K562 (cell line): ENCODE measurements at regions not wholly inside any gene's neighbourhood (a gene's known extent, or its start where the extent isn't known, plus 50 kb on each side); places are given as distances from the start of the nearest gene placed in this dataset.

ENCODE experiments used
- ATAC-seq: fragments of 200-7000 bp; cut with Tn5 transposase; 3 replicates; pipeline ENCODE4 v1.9.1; 2020; ENCODE audit warnings: moderate library complexity
- BruUV-seq: library from RNA; stranded (reverse); fragments of 400-500 nt; replicated peaks from 2 replicates; lab custom pipeline; 2021; lab: Mats Ljungman, UMichigan
- CTCF ChIA-PET: fragments of 300-600 bp; formaldehyde crosslinking; extraction: SDS; loops from one replicate; lab custom pipeline; 2021; ENCODE audit warnings: low intra/inter-chr PET ratio; lab: Yijun Ruan, JAX
- POLR2A ChIA-PET: fragments of 300-600, 350-650 bp; sonication (Branson Sonifier 250); formaldehyde crosslinking; extraction: SDS; loops from one replicate; lab custom pipeline; 2021; ENCODE audit warnings: antibody characterized with exemption, inconsistent platforms; lab: Yijun Ruan, JAX
- DNase-seq, 4 experiments: peaks; one replicate each; pipeline versions ENCODE4 v3.0.0 to v3.0.0-alpha.2; 2011 to 2018; ENCODE audit warnings: low spot score in 3 of 4, mixed read lengths in 3 of 4; ENCODE audit errors: extremely low read depth in 1 of 4
- FAIRE-seq: peaks from 2 replicates; lab custom pipeline; 2011; peaks lifted over from hg19 to GRCh38; lab: Jason Lieb, UNC
- H2AFZ ChIP-seq: 2 replicates; pipeline ENCODE4 v1.6.0; 2011; ENCODE audit warnings: low read depth, low read length, control low read depth, inconsistent platforms
- H3K27ac ChIP-seq: fragments of 200-600 bp; 3 replicates; pipeline ENCODE4 v1.8.0; 2011; ENCODE audit warnings: low read depth, mild to moderate bottlenecking, control low read depth, inconsistent platforms, low read length, moderate library complexity, mixed read lengths; ENCODE audit errors: extremely low read depth
- H3K27me3 ChIP-seq, 2 experiments: fragments of 300-600 bp in 1 of 2; 2 replicates in 1 of 2; 3 replicates in 1 of 2; pipeline versions ENCODE4 v1.6.0 to v1.8.0; 2011; ENCODE audit warnings: inconsistent platforms in 2 of 2, low read length in 2 of 2, mild to moderate bottlenecking in 1 of 2, mixed read lengths in 1 of 2, moderate library complexity in 1 of 2; ENCODE audit not compliant: control insufficient read depth in 2 of 2, insufficient read depth in 2 of 2
- H3K36me3 ChIP-seq: fragments of 300-600 bp; 3 replicates; pipeline ENCODE4 v1.8.0; 2011; ENCODE audit warnings: mild to moderate bottlenecking, low read length, inconsistent platforms; ENCODE audit not compliant: control insufficient read depth, insufficient read depth
- H3K4me1 ChIP-seq, 2 experiments: fragments of 200-600 bp in 1 of 2; replicated peaks in 1 of 2; 2 replicates in 1 of 2; 3 replicates in 1 of 2; pipeline versions ENCODE4 v1.5.1 to v1.8.0; 2011; ENCODE audit warnings: inconsistent platforms in 2 of 2, low read length in 2 of 2, mild to moderate bottlenecking in 1 of 2, mixed read lengths in 1 of 2, moderate library complexity in 1 of 2; ENCODE audit not compliant: control insufficient read depth in 2 of 2, insufficient read depth in 2 of 2
- H3K4me2 ChIP-seq: 2 replicates; pipeline ENCODE4 v1.6.1; 2011; ENCODE audit warnings: low read length, control low read depth, inconsistent platforms, mixed read lengths; ENCODE audit not compliant: insufficient read depth
- H3K4me3 ChIP-seq: fragments of 200-600 bp; sonication (generic), shearing (Covaris generic); 2 replicates; pipeline ENCODE4 v1.5.1; 2016; ENCODE audit warnings: control low read depth, inconsistent platforms
- H3K79me2 ChIP-seq: fragments of 200-600 bp; 3 replicates; pipeline ENCODE4 v1.8.0; 2011; ENCODE audit warnings: low read length, inconsistent platforms; ENCODE audit not compliant: control insufficient read depth, insufficient read depth
- H3K9ac ChIP-seq, 2 experiments: 2 replicates each; pipeline versions ENCODE4 v1.6.0 to v1.6.1; 2011; ENCODE audit warnings: low read depth in 2 of 2, low read length in 2 of 2, control low read depth in 1 of 2, inconsistent platforms in 1 of 2, mild to moderate bottlenecking in 1 of 2, mixed read lengths in 1 of 2; ENCODE audit not compliant: insufficient read depth in 1 of 2
- H3K9me1 ChIP-seq: one replicate; pipeline ENCODE4 v1.6.0; 2011; ENCODE audit warnings: inconsistent platforms, mild to moderate bottlenecking, low read length, moderate library complexity; ENCODE audit not compliant: control insufficient read depth, insufficient read depth
- H3K9me3 ChIP-seq: replicated peaks from 2 replicates; pipeline ENCODE4 v1.5.1; 2011; ENCODE audit warnings: low read depth, low read length, inconsistent platforms; ENCODE audit not compliant: control insufficient read depth, insufficient read depth
- H4K20me1 ChIP-seq: replicated peaks from 2 replicates; pipeline ENCODE4 v1.6.1; 2011; ENCODE audit warnings: low read length, inconsistent platforms, mixed read lengths; ENCODE audit not compliant: control insufficient read depth, insufficient read depth
- BCL6 ChIP-seq: fragments of 250-450 bp; sonication (Bioruptor Pico); IDR thresholded peaks from 2 replicates; pipeline ENCODE4 v1.4.0; 2020
- HMBOX1 ChIP-seq: sonication (generic); IDR thresholded peaks from 2 replicates; pipeline ENCODE4 v1.6.1; 2016
- PKNOX1 ChIP-seq: fragments of 450-650 bp; IDR thresholded peaks from 2 replicates; pipeline ENCODE4 v1.6.1; 2016
- SPI1 ChIP-seq: IDR thresholded peaks from 2 replicates; pipeline ENCODE4 v1.6.1; 2011; ENCODE audit warnings: low read depth, low read length, control low read depth, borderline replicate concordance
- WGBS: fragments of 100-300 bp; shearing (Covaris generic); methylation state at CpG from one replicate; pipeline ENCODE4 v1.1.6; 2016; ENCODE audit warnings: low coverage, mixed read lengths; ENCODE audit not compliant: insufficient coverage; ENCODE audit errors: missing lambda C conversion rate; 5-methylcytosine and 5-hydroxymethylcytosine counted together
- in situ Hi-C: fragments of 300-500 bp; cut with MboI; formaldehyde crosslinking; loops from 4 replicates; pipeline ENCODE4 v1.15.0; 2018; ENCODE audit warnings: inconsistent platforms, mixed read lengths
- intact Hi-C: fragments of 100-400 bp; cut with micrococcal nuclease; formaldehyde crosslinking; loops from 2 replicates; pipeline ENCODE4 v1.14.2; 2022

GRCh38 chr3:177426878-177427495 lies 229.7 kb upstream of the TBL1XR1 start:
- Histone ChIP-seq H3K4me1 (peaks cover 0 to 22% of the 10 kb centered on the region in 2 experiments; a peak in 3 of 5 replicates), H3K9me1 (no peaks in the 10 kb centered on the region), H3K27me3 (no peaks in the 10 kb centered on the region), H4K20me1 (no peaks in the 10 kb centered on the region), H3K27ac (0 out of 3 replicates have a peak overlapping the region, but pooled peaks have one; percentile 7), H3K4me2 (no peak overlapping the region; the same call in 1 of the 2 replicates), H3K4me3 (no peak overlapping the region), H3K9ac (peak overlapping the region in 1 of 2 experiments; percentile 2; a peak in 1 of 4 replicates), H3K36me3 (no peaks in the 10 kb centered on the region), H2AFZ (peak overlapping the region; percentile 56), H3K79me2 (no peaks in the 10 kb centered on the region), H3K9me3 (no peaks in the 10 kb centered on the region)
- ATAC-seq (peak; percentile 43), FAIRE-seq (peak; percentile 44), DNase-seq (peak in 1 of 4 experiments; percentile 21)
- WGBS: 31% methylated on average over 7 of the region's 7 CpGs
- POLR2A ChIA-PET: interaction anchor here (1.0 kb wide), 1 partner anchor 21 kb away, joined by 3 read pairs; no protein-coding TSS in a partner anchor
- CTCF ChIA-PET: no interaction called here
- TF ChIP-seq PKNOX1: 0 out of 2 replicates have a peak, but pooled peaks have one; percentile 22
- no peak for TF ChIP-seq BCL6
- TF ChIP-seq SPI1: peak; percentile 23; the same call in 1 of the 2 replicates
- 0 out of 2 replicates have a peak, but pooled peaks have one; percentile 31 for TF ChIP-seq HMBOX1
- no TSS peak for BruUV-seq
- intact Hi-C loops: no loop called here
- in situ Hi-C loops: no loop called here
